ENCODE measurements at regions not wholly inside any gene's neighbourhood (a gene's known extent, or its start where the extent isn't known, plus 50 kb on each side); places are given as distances from the start of the nearest gene placed in this dataset.

DNA sequence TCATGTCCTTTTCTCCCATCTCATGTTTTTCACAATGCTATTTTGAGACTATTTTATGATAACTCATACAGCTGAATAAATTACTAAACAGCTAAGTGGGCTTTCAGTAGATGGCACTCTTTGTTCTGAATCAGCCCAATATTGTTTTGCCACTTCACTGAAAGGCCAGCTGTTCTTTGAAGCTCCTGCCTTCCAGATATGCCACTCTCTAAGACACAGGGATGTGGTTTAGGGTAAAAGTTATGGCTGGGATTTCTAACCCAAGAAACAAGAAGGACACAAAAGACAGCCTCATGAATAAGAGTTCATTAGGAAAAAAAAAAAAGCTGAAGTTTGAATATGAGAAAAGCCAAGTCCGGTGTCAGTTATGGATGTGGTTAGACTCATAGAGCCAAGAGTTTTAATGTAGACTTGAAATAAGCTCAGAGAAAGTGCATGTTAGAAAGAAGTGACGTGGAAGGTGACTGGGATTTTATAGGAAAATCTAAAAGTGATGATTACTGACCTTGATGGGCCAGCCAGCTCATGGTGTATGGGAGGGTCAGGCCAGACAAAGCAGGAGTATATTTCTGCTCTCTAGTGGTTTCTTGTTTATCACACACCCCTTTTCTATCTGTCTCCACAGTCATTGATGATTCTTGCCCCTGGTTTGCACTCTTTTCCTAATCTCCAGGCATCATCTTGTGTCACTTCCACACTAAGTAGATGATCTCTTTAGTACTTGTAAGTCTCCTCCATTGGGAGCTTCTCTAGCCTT, 488.5 kb downstream of the NR2F1-AS1 start:
- TF ChIP-seq, protein P1, sequence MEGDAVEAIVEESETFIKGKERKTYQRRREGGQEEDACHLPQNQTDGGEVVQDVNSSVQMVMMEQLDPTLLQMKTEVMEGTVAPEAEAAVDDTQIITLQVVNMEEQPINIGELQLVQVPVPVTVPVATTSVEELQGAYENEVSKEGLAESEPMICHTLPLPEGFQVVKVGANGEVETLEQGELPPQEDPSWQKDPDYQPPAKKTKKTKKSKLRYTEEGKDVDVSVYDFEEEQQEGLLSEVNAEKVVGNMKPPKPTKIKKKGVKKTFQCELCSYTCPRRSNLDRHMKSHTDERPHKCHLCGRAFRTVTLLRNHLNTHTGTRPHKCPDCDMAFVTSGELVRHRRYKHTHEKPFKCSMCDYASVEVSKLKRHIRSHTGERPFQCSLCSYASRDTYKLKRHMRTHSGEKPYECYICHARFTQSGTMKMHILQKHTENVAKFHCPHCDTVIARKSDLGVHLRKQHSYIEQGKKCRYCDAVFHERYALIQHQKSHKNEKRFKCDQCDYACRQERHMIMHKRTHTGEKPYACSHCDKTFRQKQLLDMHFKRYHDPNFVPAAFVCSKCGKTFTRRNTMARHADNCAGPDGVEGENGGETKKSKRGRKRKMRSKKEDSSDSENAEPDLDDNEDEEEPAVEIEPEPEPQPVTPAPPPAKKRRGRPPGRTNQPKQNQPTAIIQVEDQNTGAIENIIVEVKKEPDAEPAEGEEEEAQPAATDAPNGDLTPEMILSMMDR (IDR thresholded peaks at IDR 0.05) = no peak
- TF ChIP-seq POLR2A (IDR thresholded peaks at IDR 0.05) (no peak), POLR2AphosphoS5 (IDR thresholded peaks at IDR 0.05) (no peak)
